ENCODE measurements at regions not wholly inside any gene's neighbourhood (a gene's known extent, or its start where the extent isn't known, plus 50 kb on each side); places are given as distances from the start of the nearest gene placed in this dataset.

DNA sequence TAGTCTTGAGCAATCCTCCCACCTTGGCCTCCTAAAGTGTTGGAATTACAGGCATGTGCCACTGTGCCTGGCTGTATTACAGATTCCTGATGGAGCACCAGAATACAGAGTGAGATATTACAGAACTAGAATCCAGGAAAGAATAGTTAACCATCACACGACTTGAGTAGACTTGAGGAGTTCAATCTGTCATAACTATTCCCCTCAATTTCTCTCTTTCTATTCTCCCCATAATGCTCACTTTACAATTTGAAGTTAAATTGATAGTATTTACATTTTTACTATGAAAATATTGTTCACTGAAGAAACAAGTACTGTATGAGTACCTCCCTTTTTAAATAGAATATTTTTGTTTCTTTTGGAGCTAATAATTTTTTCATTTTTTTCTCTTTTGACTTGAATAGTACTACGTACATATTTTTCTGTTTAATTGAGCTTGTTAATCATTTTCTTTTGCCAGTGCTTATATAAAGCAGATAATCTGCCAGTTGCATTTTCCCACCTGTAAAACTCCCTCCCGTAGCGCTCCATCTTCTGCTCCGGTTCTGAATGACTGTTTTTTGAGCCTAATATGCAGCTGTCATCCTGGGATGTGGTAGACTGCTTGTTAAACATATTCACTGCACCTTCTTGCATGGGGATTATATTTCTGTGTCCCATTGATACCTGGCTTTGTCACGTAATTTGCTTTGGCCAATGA, 105.5 kb downstream of the MYCN start:
- Histone ChIP-seq H3K9me3 (ENCODE audit: control insufficient read depth in 4 of 4, insufficient read depth in 3 of 4, low read length in 3 of 4) (no peaks in the 10 kb centered on the region), H3K4me3 (no peak overlapping the region), H3K36me3 (ENCODE audit: control insufficient read depth in 4 of 4, insufficient read depth in 4 of 4, low read length in 4 of 4) (no peaks in the 10 kb centered on the region), H3K27me3 (ENCODE audit: control insufficient read depth in 3 of 3, insufficient read depth in 3 of 3, low read length in 2 of 3) (peaks cover 0 to 4% (median 2%) of the 10 kb centered on the region in 3 donors), H3K9ac (ENCODE audit: insufficient read depth in 1 of 2, low read length in 2 of 2) (no peak overlapping the region), H3K27ac (ENCODE audit: low read depth in 1 of 2, low read length in 1 of 2) (no peak overlapping the region), H3K4me1 (ENCODE audit: control insufficient read depth in 5 of 5, insufficient read depth in 5 of 5, low read length in 5 of 5) (no peaks in the 10 kb centered on the region)
- TF ChIP-seq, protein P1, sequence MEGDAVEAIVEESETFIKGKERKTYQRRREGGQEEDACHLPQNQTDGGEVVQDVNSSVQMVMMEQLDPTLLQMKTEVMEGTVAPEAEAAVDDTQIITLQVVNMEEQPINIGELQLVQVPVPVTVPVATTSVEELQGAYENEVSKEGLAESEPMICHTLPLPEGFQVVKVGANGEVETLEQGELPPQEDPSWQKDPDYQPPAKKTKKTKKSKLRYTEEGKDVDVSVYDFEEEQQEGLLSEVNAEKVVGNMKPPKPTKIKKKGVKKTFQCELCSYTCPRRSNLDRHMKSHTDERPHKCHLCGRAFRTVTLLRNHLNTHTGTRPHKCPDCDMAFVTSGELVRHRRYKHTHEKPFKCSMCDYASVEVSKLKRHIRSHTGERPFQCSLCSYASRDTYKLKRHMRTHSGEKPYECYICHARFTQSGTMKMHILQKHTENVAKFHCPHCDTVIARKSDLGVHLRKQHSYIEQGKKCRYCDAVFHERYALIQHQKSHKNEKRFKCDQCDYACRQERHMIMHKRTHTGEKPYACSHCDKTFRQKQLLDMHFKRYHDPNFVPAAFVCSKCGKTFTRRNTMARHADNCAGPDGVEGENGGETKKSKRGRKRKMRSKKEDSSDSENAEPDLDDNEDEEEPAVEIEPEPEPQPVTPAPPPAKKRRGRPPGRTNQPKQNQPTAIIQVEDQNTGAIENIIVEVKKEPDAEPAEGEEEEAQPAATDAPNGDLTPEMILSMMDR (IDR thresholded peaks at IDR 0.05; ENCODE audit: control extremely low read depth, extremely low read depth), result no peak
- ATAC-seq (ENCODE audit: insufficient read depth, low FRiP score), result no peak
- no peak for DNase-seq
- WGBS, 2 donors, result 83 to 90% methylated on average over 6 of the region's 6 CpGs

DNA sequence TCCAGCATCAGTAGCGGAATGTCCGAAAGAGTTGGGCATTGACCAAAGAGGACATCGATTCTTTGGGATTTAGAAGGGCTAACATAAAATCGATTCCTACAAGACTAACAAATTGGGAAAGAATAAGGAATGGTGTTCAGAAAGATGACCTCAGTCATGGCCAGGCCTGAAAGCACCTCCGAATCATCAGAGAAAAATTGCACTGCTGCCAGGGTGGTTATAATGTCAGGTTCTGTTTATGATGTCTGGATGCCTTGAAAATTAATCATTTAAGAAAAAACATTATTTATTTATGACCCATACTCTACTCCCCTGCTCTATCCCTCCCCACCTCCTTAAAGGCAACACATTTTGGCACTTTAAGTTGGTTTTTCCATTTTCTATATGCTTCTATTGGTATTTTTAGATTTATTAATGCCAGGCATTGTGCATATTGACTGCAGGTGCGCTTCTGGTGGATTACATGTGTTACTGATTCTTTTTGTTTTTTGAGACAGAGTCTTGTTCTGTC, 104.7 kb downstream of the MYCN start:
- Histone ChIP-seq H3K4me1 (ENCODE audit: control insufficient read depth in 5 of 5, insufficient read depth in 5 of 5, low read length in 5 of 5) (no peaks in the 10 kb centered on the region), H3K9me3 (ENCODE audit: control insufficient read depth in 4 of 4, insufficient read depth in 3 of 4, low read length in 3 of 4) (no peaks in the 10 kb centered on the region), H3K27ac (ENCODE audit: low read depth in 1 of 2, low read length in 1 of 2) (no peak overlapping the region), H3K36me3 (ENCODE audit: control insufficient read depth in 4 of 4, insufficient read depth in 4 of 4, low read length in 4 of 4) (no peaks in the 10 kb centered on the region), H3K4me3 (no peak overlapping the region), H3K27me3 (ENCODE audit: control insufficient read depth in 3 of 3, insufficient read depth in 3 of 3, low read length in 2 of 3) (peaks cover 0 to 4% (median 2%) of the 10 kb centered on the region in 3 donors), H3K9ac (ENCODE audit: insufficient read depth in 1 of 2, low read length in 2 of 2) (no peak overlapping the region)
- no peak for ATAC-seq (ENCODE audit: insufficient read depth, low FRiP score)
- WGBS, 2 donors, result 96% methylated on average over 6 of the region's 6 CpGs
- DNase-seq, result no peak
- TF ChIP-seq, protein P1 (IDR thresholded peaks at IDR 0.05; ENCODE audit: control extremely low read depth, extremely low read depth), result no peak

DNA sequence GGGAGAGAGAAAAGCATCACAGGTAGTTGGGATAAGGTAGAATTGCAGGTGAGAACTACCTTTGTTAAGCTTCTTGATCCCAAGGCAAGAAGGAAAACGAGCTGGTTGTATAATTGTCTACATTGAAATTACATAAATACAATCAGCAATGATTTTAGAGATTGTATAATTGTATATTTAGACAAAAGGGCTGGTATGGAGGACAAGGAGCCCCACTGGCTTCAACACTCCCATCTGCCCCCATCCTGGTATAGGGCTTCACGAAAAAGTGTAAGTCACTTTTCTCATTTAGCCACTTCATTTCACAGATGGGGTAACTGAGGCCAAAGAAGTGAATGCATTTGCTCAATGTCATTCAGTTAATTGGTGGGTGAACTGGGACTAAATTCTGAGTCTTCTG, 103.3 kb downstream of the MYCN start:
- H3K9me3 ChIP-seq (ENCODE audit: control insufficient read depth in 4 of 4, insufficient read depth in 3 of 4, low read length in 3 of 4), result no peaks in the 10 kb centered on the region
- H3K27me3 ChIP-seq (ENCODE audit: control insufficient read depth in 3 of 3, insufficient read depth in 3 of 3, low read length in 2 of 3), result peaks cover 0 to 6% (median 0%) of the 10 kb centered on the region in 3 donors
- no peak for ATAC-seq (ENCODE audit: insufficient read depth, low FRiP score)
- no peak for DNase-seq
- H3K4me3 ChIP-seq, result no peak overlapping the region
- H3K9ac ChIP-seq (ENCODE audit: insufficient read depth in 1 of 2, low read length in 2 of 2), result no peak overlapping the region
- no peaks in the 10 kb centered on the region for H3K4me1 ChIP-seq (ENCODE audit: control insufficient read depth in 5 of 5, insufficient read depth in 5 of 5, low read length in 5 of 5)
- 88% methylated on average over 2 of the region's 2 CpGs for WGBS, 2 donors
- TF ChIP-seq, protein P1 (IDR thresholded peaks at IDR 0.05; ENCODE audit: control extremely low read depth, extremely low read depth), result no peak
- H3K36me3 ChIP-seq (ENCODE audit: control insufficient read depth in 4 of 4, insufficient read depth in 4 of 4, low read length in 4 of 4), result no peaks in the 10 kb centered on the region
- no peak overlapping the region for H3K27ac ChIP-seq (ENCODE audit: low read depth in 1 of 2, low read length in 1 of 2)
